ENCODE measurements at regions not wholly inside any gene's neighbourhood (a gene's known extent, or its start where the extent isn't known, plus 50 kb on each side); places are given as distances from the start of the nearest gene placed in this dataset.

DNA sequence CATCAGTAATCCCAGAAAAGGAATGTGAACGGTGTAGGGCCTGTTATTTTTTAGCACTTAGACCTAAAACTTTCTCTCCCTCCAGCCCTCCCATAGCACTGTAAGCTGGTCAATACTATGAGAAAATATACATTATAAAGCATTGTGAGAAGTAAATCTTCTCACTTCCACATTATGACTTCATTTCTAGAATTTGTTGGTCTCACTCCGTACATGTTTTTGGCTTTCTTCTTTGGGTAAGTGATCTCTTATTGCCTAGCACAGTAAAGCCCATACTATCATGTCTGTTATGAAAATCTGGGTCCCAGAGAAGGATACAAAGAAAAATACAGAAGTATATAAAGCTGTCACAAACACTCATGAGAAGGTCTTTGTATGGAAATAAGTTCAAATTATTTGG is 1851.1 kb upstream of the IGFBP7 start:
- ATAC-seq (no peak), DNase-seq (no peak)
- Histone ChIP-seq H3K9me3 (no peaks in the 10 kb centered on the region), H3K36me3 (ENCODE audit: low read depth) (no peaks in the 10 kb centered on the region), H3K4me1 (ENCODE audit: low read depth) (no peaks in the 10 kb centered on the region), H3K4me3 (no peak overlapping the region)
- intact Hi-C loops (cut with DNase I, micrococcal nuclease): no loop called here
- TF ChIP-seq, protein P1, sequence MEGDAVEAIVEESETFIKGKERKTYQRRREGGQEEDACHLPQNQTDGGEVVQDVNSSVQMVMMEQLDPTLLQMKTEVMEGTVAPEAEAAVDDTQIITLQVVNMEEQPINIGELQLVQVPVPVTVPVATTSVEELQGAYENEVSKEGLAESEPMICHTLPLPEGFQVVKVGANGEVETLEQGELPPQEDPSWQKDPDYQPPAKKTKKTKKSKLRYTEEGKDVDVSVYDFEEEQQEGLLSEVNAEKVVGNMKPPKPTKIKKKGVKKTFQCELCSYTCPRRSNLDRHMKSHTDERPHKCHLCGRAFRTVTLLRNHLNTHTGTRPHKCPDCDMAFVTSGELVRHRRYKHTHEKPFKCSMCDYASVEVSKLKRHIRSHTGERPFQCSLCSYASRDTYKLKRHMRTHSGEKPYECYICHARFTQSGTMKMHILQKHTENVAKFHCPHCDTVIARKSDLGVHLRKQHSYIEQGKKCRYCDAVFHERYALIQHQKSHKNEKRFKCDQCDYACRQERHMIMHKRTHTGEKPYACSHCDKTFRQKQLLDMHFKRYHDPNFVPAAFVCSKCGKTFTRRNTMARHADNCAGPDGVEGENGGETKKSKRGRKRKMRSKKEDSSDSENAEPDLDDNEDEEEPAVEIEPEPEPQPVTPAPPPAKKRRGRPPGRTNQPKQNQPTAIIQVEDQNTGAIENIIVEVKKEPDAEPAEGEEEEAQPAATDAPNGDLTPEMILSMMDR (IDR thresholded peaks at IDR 0.05): no peak

DNA sequence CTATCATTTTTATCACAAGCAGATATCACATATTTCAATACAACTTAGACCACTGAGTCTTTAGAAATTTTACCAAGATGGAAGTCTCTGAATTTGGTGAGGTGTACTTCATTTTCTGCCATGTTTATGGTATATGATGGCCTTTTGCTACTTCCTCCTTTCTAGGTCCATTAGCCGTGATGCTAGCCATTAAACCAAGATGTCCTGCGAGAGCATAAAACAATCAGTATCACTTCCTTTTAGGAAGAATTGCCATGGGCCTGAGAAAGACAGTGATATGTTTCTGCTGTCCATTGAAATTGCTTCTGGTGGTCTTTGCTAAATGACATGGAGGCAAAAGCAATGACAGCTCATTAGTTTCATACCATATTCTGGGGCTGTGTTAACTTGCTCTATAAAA is 1851.7 kb upstream of the IGFBP7 start:
- Histone ChIP-seq H3K36me3 (ENCODE audit: low read depth) (no peaks in the 10 kb centered on the region), H3K4me3 (no peak overlapping the region), H3K9me3 (no peaks in the 10 kb centered on the region), H3K4me1 (ENCODE audit: low read depth) (no peaks in the 10 kb centered on the region)
- TF ChIP-seq, protein P1 (IDR thresholded peaks at IDR 0.05): no peak
- DNase-seq: no peak
- intact Hi-C loops (cut with DNase I, micrococcal nuclease): no loop called here
- no peak for ATAC-seq

DNA sequence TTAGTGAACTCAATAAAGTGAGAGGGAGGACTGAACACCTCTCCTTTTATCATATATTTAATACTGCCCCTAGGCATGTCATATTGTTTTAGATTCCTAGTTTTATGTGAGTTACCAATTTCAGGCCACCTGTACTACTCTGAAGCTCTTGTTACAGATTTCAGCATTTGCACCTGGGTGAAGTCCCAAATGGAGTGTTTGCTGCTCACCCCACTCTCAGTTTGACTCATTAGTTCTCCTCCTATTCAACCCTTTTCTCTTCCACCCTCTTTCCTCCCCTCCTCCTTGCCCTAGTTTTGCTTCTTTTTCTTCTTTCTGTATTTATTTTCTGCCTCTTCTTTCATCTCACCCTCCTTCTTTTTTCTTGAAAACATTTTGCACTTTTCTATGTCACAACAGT is 1852.2 kb upstream of the IGFBP7 start:
- Histone ChIP-seq H3K36me3 (ENCODE audit: low read depth) (no peaks in the 10 kb centered on the region), H3K4me3 (no peak overlapping the region), H3K4me1 (ENCODE audit: low read depth) (no peaks in the 10 kb centered on the region), H3K9me3 (no peaks in the 10 kb centered on the region)
- intact Hi-C loops (cut with DNase I, micrococcal nuclease): no loop called here
- ATAC-seq (no peak), DNase-seq (no peak)
- TF ChIP-seq, protein P1 (IDR thresholded peaks at IDR 0.05): no peak

DNA sequence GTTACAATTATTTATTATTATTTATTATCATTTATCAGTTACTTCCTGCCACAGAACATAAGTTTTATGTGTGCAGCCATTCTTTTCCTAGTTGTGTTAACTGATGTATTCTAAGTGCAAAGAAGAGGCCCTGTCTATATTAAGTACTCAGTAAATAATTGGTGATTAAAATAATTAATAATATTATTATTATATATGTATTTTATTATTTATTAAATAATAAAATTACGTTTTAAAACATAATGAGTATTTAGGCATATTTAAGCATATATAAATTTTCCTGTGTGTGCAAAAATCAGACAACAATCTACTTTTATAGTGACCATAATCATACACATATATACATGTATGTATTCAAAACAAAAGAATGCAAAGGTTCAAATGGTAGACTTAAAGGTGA is 1871.6 kb upstream of the IGFBP7 start:
- ATAC-seq: no peak
- DNase-seq: no peak
- intact Hi-C loops (cut with DNase I, micrococcal nuclease): no loop called here
- H3K36me3 ChIP-seq (ENCODE audit: low read depth): no peaks in the 10 kb centered on the region
- no peak overlapping the region for H3K4me3 ChIP-seq
- no peaks in the 10 kb centered on the region for H3K9me3 ChIP-seq
- H3K4me1 ChIP-seq (ENCODE audit: low read depth): no peaks in the 10 kb centered on the region
- TF ChIP-seq, protein P1 (IDR thresholded peaks at IDR 0.05): no peak

DNA sequence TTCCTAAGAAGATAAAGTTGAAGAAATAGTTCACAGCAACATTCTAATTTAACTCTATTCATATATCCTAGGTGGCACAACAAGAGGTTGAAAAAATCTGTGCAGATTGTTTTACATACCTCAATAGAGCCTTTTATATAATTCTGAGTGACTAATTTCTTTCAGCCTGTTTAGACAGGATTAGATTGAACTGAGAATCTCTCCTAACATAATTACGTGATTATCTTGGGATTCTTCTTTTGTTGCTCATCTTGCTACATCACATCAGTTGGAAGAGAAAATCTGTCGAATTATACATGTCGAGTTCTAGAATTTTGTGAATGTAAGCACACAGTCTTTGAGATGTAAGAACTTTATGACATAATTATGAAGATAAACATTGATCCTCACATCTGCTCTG is 1873.7 kb upstream of the IGFBP7 start:
- TF ChIP-seq, protein P1 (IDR thresholded peaks at IDR 0.05): no peak
- intact Hi-C loops (cut with DNase I, micrococcal nuclease): no loop called here
- DNase-seq: no peak
- H3K4me3 ChIP-seq: no peak overlapping the region
- no peaks in the 10 kb centered on the region for H3K9me3 ChIP-seq
- no peak for ATAC-seq
- H3K36me3 ChIP-seq (ENCODE audit: low read depth): no peaks in the 10 kb centered on the region
- no peaks in the 10 kb centered on the region for H3K4me1 ChIP-seq (ENCODE audit: low read depth)

DNA sequence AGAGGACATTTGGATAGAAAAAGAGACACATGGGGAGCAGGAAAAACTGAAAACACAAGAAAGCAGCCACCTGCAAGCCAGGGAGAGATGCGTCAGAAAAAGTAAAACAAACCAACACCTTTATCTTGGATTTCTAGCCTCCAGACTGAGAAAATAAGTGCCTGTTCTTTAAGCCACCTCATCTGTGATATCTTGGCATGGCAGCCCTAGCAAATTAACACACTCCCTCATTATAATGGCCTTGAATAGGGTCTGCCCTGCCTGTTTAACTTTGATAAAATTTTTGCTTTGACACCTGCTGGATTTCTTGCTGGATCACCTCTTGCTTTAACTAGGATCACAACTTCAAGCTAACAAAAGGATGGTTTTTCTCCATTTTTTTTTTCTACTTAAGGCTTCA is 1892.0 kb upstream of the IGFBP7 start:
- H3K4me1 ChIP-seq (ENCODE audit: low read depth): no peaks in the 10 kb centered on the region
- ATAC-seq (no peak), DNase-seq (no peak)
- H3K9me3 ChIP-seq: no peaks in the 10 kb centered on the region
- intact Hi-C loops (cut with DNase I, micrococcal nuclease): no loop called here
- TF ChIP-seq, protein P1 (IDR thresholded peaks at IDR 0.05): no peak
- no peak overlapping the region for H3K4me3 ChIP-seq
- no peaks in the 10 kb centered on the region for H3K36me3 ChIP-seq (ENCODE audit: low read depth)
